PC-9 (cell line): ENCODE measurements at regions not wholly inside any gene's neighbourhood (a gene's known extent, or its start where the extent isn't known, plus 50 kb on each side); places are given as distances from the start of the nearest gene placed in this dataset.

Experiments
- BruUV-seq: library from RNA; stranded (reverse); fragments of 400-500 nt; replicated peaks from 2 replicates; lab custom pipeline; 2021; lab: Mats Ljungman, UMichigan
- CTCF ChIA-PET: fragments of 300-600 bp; sonication (Branson Sonifier 250); formaldehyde crosslinking; loops from one replicate; lab custom pipeline; 2022; ENCODE audit warnings: antibody characterized with exemption; lab: Charles Lee
- POLR2A ChIA-PET: fragments of 300-600 bp; sonication (Branson Sonifier 250); formaldehyde crosslinking; loops from one replicate; lab custom pipeline; 2022; ENCODE audit warnings: antibody characterized with exemption; ENCODE audit not compliant: unreplicated experiment; lab: Charles Lee
- DNase-seq, 2 experiments: peaks; one replicate each; pipeline versions ENCODE4 v3.0.0 to v3.0.0-alpha.2; 2015 to 2022; ENCODE audit warnings: mixed read lengths in 1 of 2
- H2AFZ ChIP-seq: fragments of 200-600 bp; sonication (generic); 2 replicates; pipeline ENCODE4 v1.8.1; 2017; ENCODE audit warnings: antibody characterized with exemption
- H3F3A ChIP-seq: fragments of 200-600 bp; sonication (generic); 2 replicates; pipeline ENCODE4 v1.8.1; 2017; ENCODE audit warnings: antibody characterized with exemption, mild to moderate bottlenecking, low read depth; ENCODE audit not compliant: insufficient read depth
- H3K27ac ChIP-seq: fragments of 200-600 bp; sonication (generic); 2 replicates; pipeline ENCODE4 v1.6.1; 2016; ENCODE audit warnings: mixed run types
- H3K27me3 ChIP-seq: fragments of 200-600 bp; sonication (generic); 2 replicates; pipeline ENCODE4 v1.6.1; 2016; ENCODE audit warnings: low read depth, mixed run types; ENCODE audit not compliant: insufficient read depth
- H3K36me3 ChIP-seq: fragments of 200-600 bp; sonication (generic); 2 replicates; pipeline ENCODE4 v1.6.1; 2016; ENCODE audit warnings: low read depth, mixed run types
- H3K4me1 ChIP-seq: fragments of 200-600 bp; sonication (generic); replicated peaks from 2 replicates; pipeline ENCODE4 v1.6.1; 2016; ENCODE audit warnings: mixed run types; ENCODE audit not compliant: insufficient read depth
- H3K4me2 ChIP-seq: fragments of 200-600 bp; sonication (generic); 2 replicates; pipeline ENCODE4 v1.6.1; 2017; ENCODE audit warnings: mixed run types
- H3K4me3 ChIP-seq: fragments of 200-600 bp; sonication (generic); 2 replicates; pipeline ENCODE4 v1.6.1; 2016; ENCODE audit warnings: mixed run types
- H3K79me2 ChIP-seq: fragments of 200-600 bp; sonication (generic); 2 replicates; pipeline ENCODE4 v1.6.1; 2017; ENCODE audit warnings: low read depth, mixed run types
- H3K9me2 ChIP-seq: fragments of 200-600 bp; sonication (generic); 2 replicates; pipeline ENCODE4 v1.8.1; 2017; ENCODE audit warnings: mild to moderate bottlenecking; ENCODE audit not compliant: insufficient read depth
- H3K9me3 ChIP-seq: fragments of 200-600 bp; sonication (generic); 2 replicates; pipeline ENCODE4 v1.8.1; 2016; ENCODE audit warnings: low read depth; ENCODE audit not compliant: insufficient read depth
- H4K20me1 ChIP-seq: fragments of 200-600 bp; sonication (generic); 2 replicates; pipeline ENCODE4 v1.8.1; 2017; ENCODE audit not compliant: insufficient read depth
- CTCF ChIP-seq: fragments of 200-600 bp; sonication (generic); conservative IDR thresholded peaks from 2 replicates; pipeline ENCODE4 v1.6.1; 2017; ENCODE audit warnings: mixed run types, antibody characterized with exemption, mild to moderate bottlenecking, moderate library complexity
- EZH2 ChIP-seq: fragments of 200-600 bp; sonication (generic); IDR thresholded peaks from 2 replicates; pipeline ENCODE4 v1.8.0; 2017; ENCODE audit warnings: antibody characterized with exemption, low read depth
- intact Hi-C: fragments of 100-400 bp; cut with micrococcal nuclease; formaldehyde crosslinking; loops from one replicate; pipeline ENCODE4 v1.10.0; 2022; ENCODE audit not compliant: unreplicated experiment

- Histone ChIP-seq H3F3A (no peaks in the 10 kb centered on the region), H3K9me3 (no peaks in the 10 kb centered on the region), H3K27me3 (peaks cover 52% of the 10 kb centered on the region), H3K36me3 (no peaks in the 10 kb centered on the region), H4K20me1 (no peaks in the 10 kb centered on the region), H3K4me3 (no peak overlapping the region), H3K4me2 (no peak overlapping the region), H3K79me2 (no peaks in the 10 kb centered on the region), H3K27ac (no peak overlapping the region), H3K9me2 (no peaks in the 10 kb centered on the region), H2AFZ (no peak overlapping the region), H3K4me1 (no peaks in the 10 kb centered on the region)
- no peak for DNase-seq
- ChIA-PET POLR2A (no interaction called here), CTCF (no interaction called here)
- intact Hi-C loops, result no loop called here
- TF ChIP-seq EZH2, result no peak
- BruUV-seq, result no TSS peak
Observed at GRCh38 chr9:90175865-90176264, 466.8 kb downstream of the DIRAS2 start.

- DNase-seq, result no peak
- no peaks in the 10 kb centered on the region for H3K79me2 ChIP-seq
- H3K4me1 ChIP-seq, result no peaks in the 10 kb centered on the region
- no peaks in the 10 kb centered on the region for H3K9me2 ChIP-seq
- H3K27me3 ChIP-seq, result peaks cover 59% of the 10 kb centered on the region
- no TSS peak for BruUV-seq
- H3K27ac ChIP-seq, result no peak overlapping the region
- no peaks in the 10 kb centered on the region for H4K20me1 ChIP-seq
- ChIA-PET POLR2A (no interaction called here), CTCF (no interaction called here)
- intact Hi-C loops, result no loop called here
- H3K36me3 ChIP-seq, result no peaks in the 10 kb centered on the region
- H2AFZ ChIP-seq, result no peak overlapping the region
- no peaks in the 10 kb centered on the region for H3K9me3 ChIP-seq
- TF ChIP-seq EZH2 (no peak), CTCF (no peak)
- H3K4me2 ChIP-seq, result no peak overlapping the region
- H3F3A ChIP-seq, result no peaks in the 10 kb centered on the region
- H3K4me3 ChIP-seq, result no peak overlapping the region
Observed at GRCh38 chr9:90176901-90177300, 465.7 kb downstream of the DIRAS2 start.

GRCh38 chr9:90180381-90180780 lies 462.2 kb downstream of the DIRAS2 start:
- Histone ChIP-seq H2AFZ (no peak overlapping the region), H3K4me3 (no peak overlapping the region), H3K4me2 (no peak overlapping the region), H3K27ac (no peak overlapping the region), H4K20me1 (no peaks in the 10 kb centered on the region), H3K4me1 (no peaks in the 10 kb centered on the region), H3K79me2 (no peaks in the 10 kb centered on the region), H3F3A (no peaks in the 10 kb centered on the region), H3K27me3 (peaks cover 59% of the 10 kb centered on the region), H3K9me2 (0 out of 2 replicates have a peak, but pooled peaks cover under 1% of the 10 kb centered on the region), H3K9me3 (no peaks in the 10 kb centered on the region; the same call in 1 of the 2 replicates), H3K36me3 (no peaks in the 10 kb centered on the region)
- CTCF ChIA-PET, result no interaction called here
- TF ChIP-seq EZH2 (no peak), CTCF (no peak)
- POLR2A ChIA-PET, result no interaction called here
- no peak for DNase-seq
- no TSS peak for BruUV-seq
- intact Hi-C loops, result no loop called here

- Histone ChIP-seq H3K4me3 (no peak overlapping the region), H2AFZ (no peak overlapping the region), H3K4me1 (no peaks in the 10 kb centered on the region), H3K4me2 (no peak overlapping the region), H3K9me3 (no peaks in the 10 kb centered on the region; the same call in 1 of the 2 replicates), H3K27ac (no peak overlapping the region), H3K36me3 (no peaks in the 10 kb centered on the region), H3K9me2 (0 out of 2 replicates have a peak, but pooled peaks cover 2% of the 10 kb centered on the region), H3K27me3 (peaks cover 48% of the 10 kb centered on the region), H4K20me1 (no peaks in the 10 kb centered on the region), H3K79me2 (no peaks in the 10 kb centered on the region), H3F3A (no peaks in the 10 kb centered on the region)
- intact Hi-C loops, result no loop called here
- CTCF ChIA-PET, result no interaction called here
- no TSS peak for BruUV-seq
- DNase-seq, result no peak
- POLR2A ChIA-PET, result no interaction called here
- TF ChIP-seq CTCF, result no peak
- no peak for TF ChIP-seq EZH2
Observed at GRCh38 chr9:90188656-90189055, 454.0 kb downstream of the DIRAS2 start.
